ENCODE measurements at regions not wholly inside any gene's neighbourhood (a gene's known extent, or its start where the extent isn't known, plus 50 kb on each side); places are given as distances from the start of the nearest gene placed in this dataset.
A peak's percentile ranks its signal among the peaks of the same experiment; 100 is the strongest.

GRCh38 chr17:62880120-62880519, 72.0 kb upstream of the MARCHF10 start:
- no peak for DNase-seq

DNA sequence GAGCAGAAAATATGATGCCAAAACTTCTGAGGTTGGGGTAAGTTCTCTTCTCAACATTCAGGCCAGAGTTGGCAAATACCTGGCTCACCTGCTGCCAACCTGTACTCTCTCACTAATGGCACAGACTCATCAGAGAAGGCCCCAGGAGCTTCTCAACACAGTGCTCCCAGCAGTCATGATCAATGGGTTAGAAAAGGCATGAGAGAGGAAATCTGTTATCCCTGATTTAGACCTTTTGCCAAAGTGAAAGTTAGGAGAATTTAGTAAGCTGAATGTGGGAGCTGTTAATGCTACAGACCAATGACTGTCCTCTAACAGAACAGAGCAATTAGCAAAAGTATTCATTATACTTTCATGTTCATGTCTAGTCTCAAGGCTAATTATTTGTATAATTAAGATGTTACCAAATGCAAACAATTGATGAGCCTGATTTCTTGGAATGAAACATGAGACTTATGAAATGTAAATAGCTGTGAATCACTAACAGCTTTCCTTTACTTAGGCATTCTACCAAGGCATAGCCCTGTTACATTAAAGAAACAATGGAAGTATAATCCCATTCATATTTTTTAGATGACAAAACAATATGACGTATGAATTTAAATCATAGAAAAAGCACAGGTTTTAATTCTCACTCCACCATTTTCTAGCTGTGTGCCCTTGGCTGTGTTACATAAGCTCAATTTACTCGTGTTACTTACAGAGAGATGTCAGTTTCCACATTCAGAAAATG, 68.7 kb upstream of the MARCHF10 start:
- no peak for DNase-seq

GRCh38 chr17:62876063-62876462, 67.9 kb upstream of the MARCHF10 start:
- no peak for DNase-seq

DNA sequence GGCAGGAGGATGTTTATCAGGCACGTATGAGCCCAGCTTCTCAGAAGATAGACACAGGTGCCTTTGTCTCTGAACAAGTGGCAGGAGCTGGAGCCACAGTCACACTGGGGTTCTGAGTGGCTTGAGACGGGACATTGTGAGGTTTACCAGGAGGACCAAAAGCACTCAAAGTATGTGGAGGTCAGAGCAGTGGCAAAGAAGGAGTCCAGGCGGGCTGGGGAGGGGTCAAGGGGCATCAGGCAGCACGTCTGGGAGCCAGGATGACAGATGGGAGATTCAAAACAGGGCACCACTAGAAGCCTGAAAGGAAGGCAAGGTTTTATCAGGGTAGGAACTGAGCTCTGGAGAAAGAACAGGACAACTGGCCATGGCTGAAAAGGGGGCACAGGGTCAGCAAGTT, 67.2 kb upstream of the MARCHF10 start:
- no peak for DNase-seq

- no peak for DNase-seq
Measured at GRCh38 chr17:62871291-62871690, 63.2 kb upstream of the MARCHF10 start.

DNA sequence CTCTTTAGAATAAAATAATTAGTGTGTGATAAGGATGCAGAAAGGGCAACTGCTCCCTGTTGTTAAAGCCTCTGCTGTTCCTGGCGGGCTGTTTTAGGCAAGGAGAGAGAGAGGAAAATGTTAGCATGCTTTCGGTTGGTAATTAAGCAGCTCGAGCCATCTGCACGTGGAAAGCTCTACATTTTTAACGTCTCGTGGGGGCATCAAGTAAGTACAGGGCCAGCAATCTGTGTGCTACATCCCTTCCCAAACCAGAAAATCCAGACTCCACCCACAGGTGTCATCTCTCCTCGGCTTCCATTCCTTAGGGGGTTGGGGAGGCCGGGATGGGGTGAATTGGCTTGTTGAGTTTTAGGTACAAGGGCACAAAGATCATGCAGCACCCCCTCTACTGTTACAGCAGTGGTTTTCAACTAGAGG, 62.4 kb upstream of the MARCHF10 start:
- peak; percentile 81 for DNase-seq

- DNase-seq = peak; percentile 81
Measured at GRCh38 chr17:62870030-62870541, 62.0 kb upstream of the MARCHF10 start.

GRCh38 chr17:62868723-62869122, 60.6 kb upstream of the MARCHF10 start:
- DNase-seq = no peak

GRCh38 chr17:62868008-62868407, 59.9 kb upstream of the MARCHF10 start:
- no peak for DNase-seq

- DNase-seq = no peak
Measured at GRCh38 chr17:62867303-62867702, 59.2 kb upstream of the MARCHF10 start.

DNA sequence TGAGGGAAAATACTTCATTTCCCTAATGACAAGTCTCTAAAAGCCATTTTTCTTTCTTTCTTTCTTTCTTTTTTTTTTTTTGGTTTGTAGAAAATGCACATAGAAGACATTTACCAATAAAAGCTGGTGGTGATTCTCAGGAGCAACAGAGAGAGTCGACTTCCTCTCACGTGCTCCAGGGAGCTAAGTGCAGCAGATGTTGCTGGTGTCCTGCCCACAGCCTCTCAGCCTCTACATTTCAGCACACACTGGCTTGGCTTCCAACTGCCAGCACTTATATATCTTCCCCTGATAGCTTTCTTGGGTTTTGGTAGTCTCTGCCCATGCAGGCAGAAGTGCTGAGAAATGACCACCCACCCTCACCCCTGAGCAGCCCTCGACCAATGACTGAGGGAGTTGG, 58.4 kb upstream of the MARCHF10 start:
- no peak for DNase-seq

- DNase-seq = no peak
Measured at GRCh38 chr17:62865586-62865985, 57.5 kb upstream of the MARCHF10 start.

DNA sequence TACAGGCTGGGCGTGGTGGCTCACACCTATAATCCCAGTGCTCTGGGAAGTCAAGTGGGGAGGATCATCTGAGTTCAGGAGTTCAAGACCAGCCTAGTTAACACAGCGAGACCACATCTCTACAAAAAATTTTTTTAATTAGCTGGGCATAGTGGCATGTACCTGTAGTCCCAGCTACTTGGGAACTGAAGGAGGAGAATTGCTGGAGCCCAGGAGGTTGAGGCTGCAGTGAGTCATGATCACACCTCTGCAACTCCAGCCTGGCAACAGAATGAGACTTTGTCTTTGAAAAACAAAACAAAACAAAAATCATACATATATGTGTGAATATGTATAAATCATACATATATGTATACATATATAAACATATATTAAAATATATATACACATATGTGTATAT, 54.1 kb upstream of the MARCHF10 start:
- no peak for DNase-seq

GRCh38 chr17:62860962-62861873, 53.1 kb upstream of the MARCHF10 start:
- DNase-seq = no peak

GRCh38 chr17:62859146-62859545, 51.0 kb upstream of the MARCHF10 start:
- no peak for DNase-seq

Measured in DMS 273 treated with DMSO at 0.1 percent for 48 hours (cell line).